DMS153 (cell line): ENCODE measurements at regions not wholly inside any gene's neighbourhood (a gene's known extent, or its start where the extent isn't known, plus 50 kb on each side); places are given as distances from the start of the nearest gene placed in this dataset.
"Not testable (repeated sequence)": the region's sequence is repeated elsewhere in the genome, so short reads cannot be mapped to it uniquely, and the experiment has no call there.

Source experiments
- DNase-seq: peaks from one replicate; lab custom pipeline; 2025; lab: John Stamatoyannopoulos, UW

DNA sequence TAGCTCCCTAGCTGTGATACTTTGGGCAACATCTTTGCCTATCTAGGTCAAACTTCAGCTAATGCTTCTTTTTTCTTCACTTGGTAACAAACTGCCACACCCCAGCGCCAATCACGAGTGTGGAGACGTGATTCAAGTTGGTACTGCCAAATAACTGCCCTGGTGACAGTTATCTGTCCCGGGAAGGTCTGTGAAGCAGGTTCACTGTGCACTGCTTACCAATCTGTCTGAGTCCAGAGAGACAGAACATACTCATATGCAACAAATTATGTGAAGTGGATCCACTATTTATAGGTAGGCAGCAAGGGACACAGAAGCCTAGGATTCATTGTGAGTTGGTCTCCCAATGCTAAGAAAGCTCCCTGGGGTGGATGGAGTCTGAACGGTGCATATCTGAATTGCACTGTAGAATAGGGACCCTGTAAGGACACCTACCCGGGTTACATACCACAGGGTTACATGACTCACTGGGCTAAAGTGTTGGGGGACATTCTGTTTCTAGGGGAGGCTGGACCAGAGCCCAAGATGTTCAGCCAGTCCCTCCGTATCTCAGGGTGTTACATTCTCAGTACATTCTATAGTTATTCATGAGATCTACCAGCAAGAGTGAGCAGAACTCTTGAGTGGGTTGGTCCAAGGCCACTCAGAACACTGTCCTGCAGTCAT lies 95.4 kb upstream of the STC2 start:
- no peak for DNase-seq

DNA sequence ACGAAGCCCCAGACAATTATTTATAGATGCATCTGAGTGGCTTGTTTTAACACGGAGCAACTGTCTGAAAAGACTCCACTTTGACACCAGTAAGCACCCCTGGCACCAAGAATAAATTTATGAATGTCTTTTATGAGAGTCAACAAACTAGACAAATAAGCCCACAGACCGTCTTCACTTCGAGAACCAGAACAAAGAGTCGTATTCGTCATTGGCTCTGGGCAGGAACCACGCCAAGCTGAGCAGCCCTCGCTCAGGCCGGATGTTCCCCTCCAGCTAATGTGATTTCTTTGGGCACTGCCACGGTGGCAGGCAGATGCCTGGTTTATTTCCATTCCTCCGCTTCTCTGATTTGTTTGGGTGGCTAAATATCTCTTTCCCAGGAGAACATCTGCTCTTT lies 91.9 kb upstream of the STC2 start:
- peak; percentile 39 for DNase-seq

- DNase-seq, result no peak
These were observed 85.3 kb upstream of the STC2 start for GRCh38 chr5:173413471-173413982.

DNA sequence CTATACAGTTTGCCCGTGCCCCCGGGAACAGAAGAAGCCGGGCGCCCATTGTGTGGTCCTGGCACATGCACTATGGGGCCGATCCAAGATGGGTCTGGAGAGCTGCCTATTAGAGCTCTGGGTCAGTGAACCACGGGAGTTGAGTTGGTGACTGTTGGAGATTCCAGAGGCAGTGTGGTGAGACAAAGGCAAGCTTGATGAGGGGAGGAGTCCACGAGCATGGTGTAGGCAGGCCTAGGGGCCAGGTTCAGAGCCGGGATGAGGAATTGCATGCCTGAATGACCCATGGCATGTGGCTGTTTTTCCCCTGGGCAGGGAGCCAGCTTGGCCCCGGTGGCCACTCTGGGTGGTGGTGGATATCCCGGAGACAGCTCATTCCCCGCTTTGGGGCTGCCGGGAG lies 84.4 kb upstream of the STC2 start:
- no peak for DNase-seq

GRCh38 chr5:173411791-173412555 lies 83.8 kb upstream of the STC2 start:
- no peak for DNase-seq

DNA sequence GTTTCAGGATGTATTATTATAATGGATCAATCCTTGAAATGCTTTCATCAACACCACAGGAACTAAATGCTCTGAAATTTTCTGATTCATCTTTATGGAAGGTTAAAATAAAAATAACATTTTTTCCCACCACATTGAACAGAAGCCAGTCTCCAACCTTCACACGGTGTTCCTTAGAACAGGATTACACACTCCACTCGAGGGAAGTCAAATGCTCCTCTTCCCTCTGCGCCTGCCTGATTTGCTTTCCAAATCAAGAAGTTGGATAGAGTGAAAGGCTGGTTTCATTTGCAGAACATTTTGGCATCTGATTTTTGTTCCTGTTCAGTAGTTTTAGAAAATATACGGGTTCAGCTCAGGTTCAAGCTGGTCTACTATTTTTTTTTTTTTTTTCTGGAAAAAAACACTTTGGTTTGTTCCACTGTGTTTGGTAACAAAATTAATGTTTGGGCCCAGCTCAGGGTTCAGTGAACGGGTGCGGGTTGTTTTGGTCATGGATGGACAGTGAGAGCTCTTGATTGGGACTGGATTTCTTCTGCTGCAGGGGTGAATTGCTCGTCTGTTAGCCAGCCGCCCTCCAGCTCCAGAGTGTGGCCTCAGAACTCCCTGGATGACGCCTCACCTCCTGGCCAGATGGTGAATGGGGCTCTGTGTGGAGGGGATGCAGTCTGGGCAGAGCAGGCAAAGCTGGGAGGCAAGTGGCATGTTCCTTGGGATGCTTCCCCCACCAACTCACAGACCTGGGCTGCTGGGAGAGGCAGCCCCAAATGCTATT lies 82.4 kb upstream of the STC2 start:
- DNase-seq, result no peak

- no peak for DNase-seq
These were observed 80.7 kb upstream of the STC2 start for GRCh38 chr5:173408946-173409345.

DNA sequence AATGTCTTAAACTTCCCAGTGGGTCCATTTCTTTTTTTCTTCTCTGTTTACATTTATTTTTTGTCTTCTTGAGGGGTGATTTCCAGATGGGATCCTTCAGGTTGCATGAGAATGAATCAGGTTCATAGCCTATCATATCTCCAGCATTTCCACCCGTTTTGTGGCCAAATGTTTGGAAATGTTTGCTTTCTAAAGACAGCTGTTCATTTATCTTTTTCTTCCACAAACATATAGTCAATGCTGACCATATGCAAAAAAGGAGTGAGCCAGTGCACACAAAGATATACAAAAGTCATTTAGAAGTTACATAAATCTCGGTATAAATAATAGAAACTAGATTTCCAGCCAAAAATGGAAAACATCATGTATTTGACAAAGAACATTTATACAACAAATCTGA lies 71.6 kb upstream of the STC2 start:
- DNase-seq, result no peak

- no peak for DNase-seq
These were observed 69.3 kb upstream of the STC2 start for GRCh38 chr5:173397516-173397915.

GRCh38 chr5:173396311-173396993 lies 68.2 kb upstream of the STC2 start:
- DNase-seq, result no peak

DNA sequence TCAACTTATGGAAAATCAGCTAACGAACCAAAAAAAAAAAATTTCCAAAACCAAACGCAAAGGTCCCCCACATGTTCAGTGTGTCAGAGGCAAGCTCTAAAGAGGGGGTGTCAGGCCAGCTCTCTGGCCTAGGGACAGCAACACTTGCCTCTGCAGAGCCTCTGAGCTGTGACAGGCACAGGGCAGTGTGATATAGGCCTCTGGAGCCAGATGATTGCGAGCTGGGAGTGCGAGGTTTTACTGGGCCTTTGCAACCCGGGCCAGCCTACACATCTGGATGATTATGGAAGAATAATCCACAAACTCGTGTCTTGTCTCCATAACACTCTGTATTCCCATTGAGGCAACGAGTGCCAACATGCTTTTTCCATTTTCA lies 67.7 kb upstream of the STC2 start:
- DNase-seq, result no peak

DNA sequence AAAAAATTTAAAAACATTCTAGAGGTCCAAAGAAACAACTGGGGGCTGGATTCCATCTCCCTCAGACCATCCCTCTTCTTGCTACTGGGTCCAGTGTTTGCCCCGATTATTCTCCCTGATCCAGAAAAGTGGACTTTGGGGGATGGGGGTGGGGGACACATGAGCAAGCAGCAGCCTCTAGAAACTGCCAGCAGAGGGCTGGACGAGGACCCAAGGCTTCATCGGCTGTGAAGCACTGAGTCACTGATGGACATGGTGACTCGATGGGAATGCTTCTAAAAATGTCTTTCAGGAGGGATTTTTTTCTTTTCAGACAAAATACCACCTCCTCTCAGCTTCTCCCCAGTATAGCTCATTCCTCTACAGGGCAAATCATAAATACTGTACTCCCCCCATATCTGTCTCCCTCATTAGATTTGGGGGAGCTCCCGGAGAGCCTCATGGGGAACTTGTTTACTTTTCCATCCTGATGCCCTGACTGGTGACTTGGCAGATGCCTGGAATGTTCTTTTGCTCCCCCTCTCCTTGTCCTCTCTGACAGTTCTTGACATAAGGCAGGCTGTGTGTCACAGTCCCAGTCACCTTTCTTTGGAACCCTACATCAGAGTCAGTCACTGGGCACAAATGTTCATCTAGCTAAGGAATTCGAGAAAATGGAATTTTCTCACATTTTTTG lies 67.2 kb upstream of the STC2 start:
- DNase-seq, result no peak

GRCh38 chr5:173394701-173395100 lies 66.5 kb upstream of the STC2 start:
- DNase-seq, result no peak

DNA sequence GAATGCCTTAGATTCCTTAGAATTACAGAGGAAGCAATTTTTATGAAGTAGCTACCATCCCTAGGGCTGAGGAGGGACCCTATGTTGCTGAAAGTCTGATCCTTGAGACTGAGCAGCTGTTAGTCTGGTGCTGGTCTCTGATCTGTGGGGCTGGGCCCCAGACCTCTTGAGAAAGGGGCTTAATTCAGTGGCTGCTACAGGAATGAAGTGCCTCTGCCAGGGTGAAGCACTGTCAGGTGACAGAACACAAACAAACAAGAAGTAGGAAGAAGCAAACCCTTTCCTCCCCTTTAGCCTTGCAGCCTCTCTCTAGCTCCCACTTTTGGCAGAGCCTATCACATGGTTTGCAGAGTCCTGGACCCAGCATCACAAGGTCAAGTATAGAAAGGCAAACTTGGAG lies 64.0 kb upstream of the STC2 start:
- DNase-seq, result no peak

DNA sequence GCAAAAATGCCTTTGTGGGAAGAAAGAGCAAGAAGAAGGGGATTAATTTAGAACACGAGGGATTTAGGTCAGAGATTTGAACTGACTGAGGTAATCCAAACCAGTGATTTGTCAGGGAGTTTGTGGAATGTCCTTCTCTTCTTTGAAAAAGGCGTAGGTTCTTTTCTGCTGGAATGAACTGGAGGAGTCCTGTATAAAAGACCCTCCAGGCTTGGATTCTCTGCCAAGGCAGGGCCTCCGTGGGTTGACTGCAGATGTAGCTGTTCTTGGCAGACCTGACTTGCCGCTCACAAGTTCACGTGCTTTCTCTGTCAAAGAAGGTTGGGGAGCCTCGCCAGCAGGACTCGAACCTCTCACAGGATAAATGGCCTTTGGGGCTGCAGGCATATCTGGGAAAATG lies 62.8 kb upstream of the STC2 start:
- DNase-seq, result no peak

- not testable (repeated sequence) for DNase-seq
These were observed 59.1 kb upstream of the STC2 start for GRCh38 chr5:173387293-173387692.

- no peak for DNase-seq
These were observed 57.7 kb upstream of the STC2 start for GRCh38 chr5:173385832-173386360.

DNA sequence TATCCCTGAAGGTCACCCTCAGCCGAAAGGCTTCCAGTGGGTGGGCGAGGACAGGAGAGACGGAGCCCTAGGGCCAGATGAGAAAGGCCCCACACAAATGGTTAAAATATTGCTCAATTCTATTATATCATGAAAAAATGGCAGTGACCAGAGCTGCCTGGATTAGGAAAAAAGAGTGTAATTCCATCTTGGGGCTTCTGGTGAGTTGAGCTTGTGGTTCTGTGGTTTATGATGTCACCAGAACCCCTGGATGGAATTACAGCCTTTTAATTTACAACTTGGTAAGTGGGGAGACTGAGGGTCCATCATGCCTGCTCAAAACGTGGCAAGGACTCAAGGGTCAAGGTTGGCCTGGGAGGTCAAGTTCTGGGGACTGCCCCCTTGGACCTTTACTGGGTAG lies 55.5 kb upstream of the STC2 start:
- no peak for DNase-seq

GRCh38 chr5:173378727-173379126 lies 50.5 kb upstream of the STC2 start:
- no peak for DNase-seq
